ENCODE measurements at regions not wholly inside any gene's neighbourhood (a gene's known extent, or its start where the extent isn't known, plus 50 kb on each side); places are given as distances from the start of the nearest gene placed in this dataset.

DNA sequence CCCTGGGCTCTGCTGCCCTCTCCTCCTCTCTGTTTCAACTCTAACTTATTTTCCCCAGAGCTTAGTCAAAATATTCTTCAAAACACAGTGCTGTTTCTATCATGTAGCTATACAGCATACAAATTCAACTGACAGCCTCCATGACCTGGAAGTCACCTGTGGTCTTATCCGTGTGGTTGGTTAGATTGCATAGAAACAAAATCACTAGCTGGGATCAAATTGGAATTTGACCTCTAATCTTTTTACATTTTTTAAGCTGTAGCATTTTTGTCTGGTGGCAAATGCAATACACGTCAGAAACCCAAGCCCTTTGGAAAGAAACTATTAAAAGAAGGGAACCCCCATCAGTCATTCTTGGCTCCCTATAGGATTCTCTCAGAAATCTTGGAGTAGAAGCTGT is 57.3 kb downstream of the ABCC12 start:
- no peak for TF ChIP-seq POLR2AphosphoS5 (IDR thresholded peaks at IDR 0.05; ENCODE audit: low read depth)
- TF ChIP-seq, protein P1, sequence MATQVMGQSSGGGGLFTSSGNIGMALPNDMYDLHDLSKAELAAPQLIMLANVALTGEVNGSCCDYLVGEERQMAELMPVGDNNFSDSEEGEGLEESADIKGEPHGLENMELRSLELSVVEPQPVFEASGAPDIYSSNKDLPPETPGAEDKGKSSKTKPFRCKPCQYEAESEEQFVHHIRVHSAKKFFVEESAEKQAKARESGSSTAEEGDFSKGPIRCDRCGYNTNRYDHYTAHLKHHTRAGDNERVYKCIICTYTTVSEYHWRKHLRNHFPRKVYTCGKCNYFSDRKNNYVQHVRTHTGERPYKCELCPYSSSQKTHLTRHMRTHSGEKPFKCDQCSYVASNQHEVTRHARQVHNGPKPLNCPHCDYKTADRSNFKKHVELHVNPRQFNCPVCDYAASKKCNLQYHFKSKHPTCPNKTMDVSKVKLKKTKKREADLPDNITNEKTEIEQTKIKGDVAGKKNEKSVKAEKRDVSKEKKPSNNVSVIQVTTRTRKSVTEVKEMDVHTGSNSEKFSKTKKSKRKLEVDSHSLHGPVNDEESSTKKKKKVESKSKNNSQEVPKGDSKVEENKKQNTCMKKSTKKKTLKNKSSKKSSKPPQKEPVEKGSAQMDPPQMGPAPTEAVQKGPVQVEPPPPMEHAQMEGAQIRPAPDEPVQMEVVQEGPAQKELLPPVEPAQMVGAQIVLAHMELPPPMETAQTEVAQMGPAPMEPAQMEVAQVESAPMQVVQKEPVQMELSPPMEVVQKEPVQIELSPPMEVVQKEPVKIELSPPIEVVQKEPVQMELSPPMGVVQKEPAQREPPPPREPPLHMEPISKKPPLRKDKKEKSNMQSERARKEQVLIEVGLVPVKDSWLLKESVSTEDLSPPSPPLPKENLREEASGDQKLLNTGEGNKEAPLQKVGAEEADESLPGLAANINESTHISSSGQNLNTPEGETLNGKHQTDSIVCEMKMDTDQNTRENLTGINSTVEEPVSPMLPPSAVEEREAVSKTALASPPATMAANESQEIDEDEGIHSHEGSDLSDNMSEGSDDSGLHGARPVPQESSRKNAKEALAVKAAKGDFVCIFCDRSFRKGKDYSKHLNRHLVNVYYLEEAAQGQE (IDR thresholded peaks at IDR 0.05; ENCODE audit: insufficient replicate concordance, low read depth) = no peak
- no peak for TF ChIP-seq CTCF (IDR thresholded peaks at IDR 0.05; ENCODE audit: insufficient read depth, low read length)
- TF ChIP-seq GABPA (IDR thresholded peaks at IDR 0.05; ENCODE audit: low read depth) = no peak
- TF ChIP-seq SPI1 (IDR thresholded peaks at IDR 0.05; ENCODE audit: borderline replicate concordance, low read depth) = no peak

DNA sequence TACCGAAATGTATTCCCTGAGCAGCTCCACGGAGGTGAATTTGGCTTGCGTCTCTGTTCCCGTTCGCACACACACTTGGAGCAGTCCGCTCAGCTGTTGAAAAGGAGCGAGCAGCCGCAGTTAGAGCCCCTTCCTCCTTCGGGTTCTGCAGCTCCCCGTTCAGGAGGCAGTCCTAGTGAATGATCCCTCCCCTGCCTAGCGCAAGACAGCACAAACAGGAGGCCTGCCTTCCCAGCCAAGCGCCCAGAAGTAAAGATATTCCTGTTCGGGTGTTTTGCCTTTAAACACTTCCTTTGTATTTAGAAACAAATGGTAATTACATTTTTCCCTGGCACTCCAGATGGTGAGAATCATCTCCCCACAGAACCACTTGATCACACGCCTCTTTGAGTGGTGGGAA is 64.7 kb downstream of the ABCC12 start:
- TF ChIP-seq CTCF (IDR thresholded peaks at IDR 0.05; ENCODE audit: insufficient read depth, low read length) (no peak), SPI1 (IDR thresholded peaks at IDR 0.05; ENCODE audit: borderline replicate concordance, low read depth) (no peak)
- Histone ChIP-seq H3K27ac (replicated peaks) (no peak overlapping the region), H3K4me3 (replicated peaks; ENCODE audit: insufficient read depth, low read length) (no peak overlapping the region), H3K27me3 (ENCODE audit: insufficient read depth, poor library complexity, severe bottlenecking) (no peaks in the 10 kb centered on the region)
- DNase-seq (ENCODE audit: low read depth in 1 of 2, low spot score in 1 of 2) = no peak

More for the DNA sequence above, 57.3 kb downstream of the ABCC12 start:
- Histone ChIP-seq H3K27ac (replicated peaks) (no peak overlapping the region), H3K27me3 (ENCODE audit: insufficient read depth, poor library complexity, severe bottlenecking) (peaks cover 3% of the 10 kb centered on the region), H3K4me3 (replicated peaks; ENCODE audit: insufficient read depth, low read length) (no peak overlapping the region)
- no peak for DNase-seq (ENCODE audit: low read depth in 1 of 2, low spot score in 1 of 2)

GRCh38 chr16:48089053-48089792 is 66.6 kb downstream of the ABCC12 start:
- no peak overlapping the region for H3K27ac ChIP-seq (replicated peaks)
- H3K4me3 ChIP-seq (replicated peaks; ENCODE audit: insufficient read depth, low read length) = no peak overlapping the region

More at GRCh38 chr16:48089053-48089792, 66.6 kb downstream of the ABCC12 start:
- H3K27me3 ChIP-seq (ENCODE audit: insufficient read depth, poor library complexity, severe bottlenecking) = no peaks in the 10 kb centered on the region
- no peak for DNase-seq (ENCODE audit: low read depth in 1 of 2, low spot score in 1 of 2)
- TF ChIP-seq SPI1 (IDR thresholded peaks at IDR 0.05; ENCODE audit: borderline replicate concordance, low read depth) (no peak), GABPA (IDR thresholded peaks at IDR 0.05; ENCODE audit: low read depth) (no peak), CTCF (IDR thresholded peaks at IDR 0.05; ENCODE audit: insufficient read depth, low read length) (no peak), POLR2AphosphoS5 (IDR thresholded peaks at IDR 0.05; ENCODE audit: low read depth) (no peak)
- TF ChIP-seq, protein P1 (IDR thresholded peaks at IDR 0.05; ENCODE audit: insufficient replicate concordance, low read depth) = no peak
